Raji (cell line): ENCODE measurements at regions not wholly inside any gene's neighbourhood (a gene's known extent, or its start where the extent isn't known, plus 50 kb on each side); places are given as distances from the start of the nearest gene placed in this dataset.

Experiments used
- POLR2A ChIP-seq: IDR thresholded peaks from 2 replicates; pipeline ENCODE4 v1.6.1; 2011; ENCODE audit warnings: low read depth, low read length, control low read depth; ENCODE audit not compliant: insufficient read depth

GRCh38 chr2:7599462-7600258, 682.4 kb downstream of the RNF144A start:
- no peak for TF ChIP-seq POLR2A

- TF ChIP-seq POLR2A, result no peak
Measured at GRCh38 chr2:7601990-7602389, 684.8 kb downstream of the RNF144A start.

GRCh38 chr2:7604456-7604855, 687.2 kb downstream of the RNF144A start:
- no peak for TF ChIP-seq POLR2A

- TF ChIP-seq POLR2A, result no peak
Measured at GRCh38 chr2:7607441-7608173, 690.4 kb downstream of the RNF144A start.

- no peak for TF ChIP-seq POLR2A
Measured at GRCh38 chr2:7609556-7609955, 692.3 kb downstream of the RNF144A start.

GRCh38 chr2:7609974-7610373, 692.8 kb downstream of the RNF144A start:
- TF ChIP-seq POLR2A, result no peak

- no peak for TF ChIP-seq POLR2A
Measured at GRCh38 chr2:7611750-7612149, 694.5 kb downstream of the RNF144A start.

GRCh38 chr2:7612969-7613368, 695.8 kb downstream of the RNF144A start:
- TF ChIP-seq POLR2A, result no peak

GRCh38 chr2:7613831-7614230, 696.6 kb downstream of the RNF144A start:
- TF ChIP-seq POLR2A, result no peak

GRCh38 chr2:7618031-7618430, 700.8 kb downstream of the RNF144A start:
- TF ChIP-seq POLR2A, result no peak

- TF ChIP-seq POLR2A, result no peak
Measured at GRCh38 chr2:7619203-7619970, 702.2 kb downstream of the RNF144A start.

GRCh38 chr2:7620255-7620654, 703.0 kb downstream of the RNF144A start:
- no peak for TF ChIP-seq POLR2A

GRCh38 chr2:7621018-7621814, 704.0 kb downstream of the RNF144A start:
- no peak for TF ChIP-seq POLR2A

- no peak for TF ChIP-seq POLR2A
Measured at GRCh38 chr2:7625392-7626138, 708.4 kb downstream of the RNF144A start.
